OCI-LY1 (cell line): ENCODE measurements at regions not wholly inside any gene's neighbourhood (a gene's known extent, or its start where the extent isn't known, plus 50 kb on each side); places are given as distances from the start of the nearest gene placed in this dataset.

Source experiments
- H2AFZ ChIP-seq: fragments of 200-600 bp; sonication (generic), shearing (Covaris generic); 2 replicates; pipeline ENCODE4 v1.6.0; 2014; ENCODE audit warnings: antibody characterized with exemption, mild to moderate bottlenecking, low read length
- H3F3A ChIP-seq: fragments of 200-600 bp; sonication (generic), shearing (Covaris generic); 2 replicates; pipeline ENCODE4 v1.6.0; 2014; ENCODE audit warnings: mild to moderate bottlenecking, antibody characterized with exemption, low read length, moderate library complexity; ENCODE audit not compliant: insufficient read depth
- H3K27ac ChIP-seq: fragments of 200-600 bp; sonication (generic); 2 replicates; pipeline ENCODE4 v1.5.1; 2014; ENCODE audit warnings: low read length, mixed run types, mild to moderate bottlenecking, low read depth; ENCODE audit not compliant: poor library complexity, severe bottlenecking
- H3K27me3 ChIP-seq: fragments of 200-600 bp; sonication (generic); 2 replicates; pipeline ENCODE4 v1.6.0; 2014; ENCODE audit warnings: antibody characterized with exemption, mild to moderate bottlenecking, low read length, moderate library complexity; ENCODE audit not compliant: insufficient read depth
- H3K36me3 ChIP-seq: fragments of 200-600 bp; sonication (generic); 2 replicates; pipeline ENCODE4 v1.6.1; 2014; ENCODE audit warnings: mild to moderate bottlenecking, antibody characterized with exemption, low read length, moderate library complexity, mixed read lengths; ENCODE audit not compliant: insufficient read depth
- H3K4me1 ChIP-seq: fragments of 200-600 bp; sonication (generic); 2 replicates; pipeline ENCODE4 v1.5.1; 2014; ENCODE audit warnings: mild to moderate bottlenecking, low read length, moderate library complexity; ENCODE audit not compliant: insufficient read depth, severe bottlenecking
- H3K4me2 ChIP-seq: fragments of 200-600 bp; sonication (generic), shearing (Covaris generic); 2 replicates; pipeline ENCODE4 v1.6.1; 2014; ENCODE audit warnings: low read length
- H3K4me3 ChIP-seq: fragments of 200-600 bp; sonication (generic); 2 replicates; pipeline ENCODE4 v1.5.1; 2014; ENCODE audit warnings: low read length, low read depth, mild to moderate bottlenecking, mixed read lengths; ENCODE audit not compliant: poor library complexity, severe bottlenecking
- H3K79me2 ChIP-seq: fragments of 200-600 bp; shearing (Covaris generic); 2 replicates; pipeline ENCODE4 v1.6.1; 2016; ENCODE audit warnings: mixed run types, low read length, mixed read lengths; ENCODE audit not compliant: insufficient read depth
- H3K9ac ChIP-seq: fragments of 200-600 bp; sonication (generic), shearing (Covaris generic); 2 replicates; pipeline ENCODE4 v1.6.1; 2014; ENCODE audit warnings: mild to moderate bottlenecking, low read length, mixed read lengths
- H3K9me2 ChIP-seq: fragments of 200-600 bp; sonication (generic), shearing (Covaris generic); 2 replicates; pipeline ENCODE4 v1.6.1; 2014; ENCODE audit warnings: low read depth, mild to moderate bottlenecking, low read length, mixed read lengths
- H3K9me3 ChIP-seq: fragments of 200-600 bp; shearing (Covaris generic); 2 replicates; pipeline ENCODE4 v1.6.1; 2014; ENCODE audit warnings: low read length, mixed read lengths
- H4K20me1 ChIP-seq: fragments of 200-600 bp; sonication (generic), shearing (Covaris generic); 2 replicates; pipeline ENCODE4 v1.6.0; 2016; ENCODE audit warnings: mild to moderate bottlenecking, low read length; ENCODE audit not compliant: insufficient read depth
- EZH2 ChIP-seq: fragments of 200-600 bp; sonication (generic), shearing (Covaris generic); IDR thresholded peaks from 2 replicates; pipeline ENCODE4 v1.8.0; 2017; ENCODE audit warnings: borderline replicate concordance, mixed run types, mild to moderate bottlenecking, antibody characterized with exemption, low read length, moderate library complexity, mixed read lengths
- TF ChIP-seq, protein P1 (sequence below): fragments of 200-600 bp; sonication (generic), shearing (Covaris generic); IDR thresholded peaks from 2 replicates; pipeline ENCODE4 v1.5.1; 2017; ENCODE audit warnings: mild to moderate bottlenecking, antibody characterized with exemption, low read length, moderate library complexity, mixed read lengths

GRCh38 chr4:122015203-122015602 is 63.3 kb upstream of the TRPC3 start:
- no peak overlapping the region for H3K4me2 ChIP-seq
- H4K20me1 ChIP-seq: no peaks in the 10 kb centered on the region
- H3K4me3 ChIP-seq: no peak overlapping the region
- TF ChIP-seq EZH2: no peak
- TF ChIP-seq, protein P1, sequence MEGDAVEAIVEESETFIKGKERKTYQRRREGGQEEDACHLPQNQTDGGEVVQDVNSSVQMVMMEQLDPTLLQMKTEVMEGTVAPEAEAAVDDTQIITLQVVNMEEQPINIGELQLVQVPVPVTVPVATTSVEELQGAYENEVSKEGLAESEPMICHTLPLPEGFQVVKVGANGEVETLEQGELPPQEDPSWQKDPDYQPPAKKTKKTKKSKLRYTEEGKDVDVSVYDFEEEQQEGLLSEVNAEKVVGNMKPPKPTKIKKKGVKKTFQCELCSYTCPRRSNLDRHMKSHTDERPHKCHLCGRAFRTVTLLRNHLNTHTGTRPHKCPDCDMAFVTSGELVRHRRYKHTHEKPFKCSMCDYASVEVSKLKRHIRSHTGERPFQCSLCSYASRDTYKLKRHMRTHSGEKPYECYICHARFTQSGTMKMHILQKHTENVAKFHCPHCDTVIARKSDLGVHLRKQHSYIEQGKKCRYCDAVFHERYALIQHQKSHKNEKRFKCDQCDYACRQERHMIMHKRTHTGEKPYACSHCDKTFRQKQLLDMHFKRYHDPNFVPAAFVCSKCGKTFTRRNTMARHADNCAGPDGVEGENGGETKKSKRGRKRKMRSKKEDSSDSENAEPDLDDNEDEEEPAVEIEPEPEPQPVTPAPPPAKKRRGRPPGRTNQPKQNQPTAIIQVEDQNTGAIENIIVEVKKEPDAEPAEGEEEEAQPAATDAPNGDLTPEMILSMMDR: no peak
- no peaks in the 10 kb centered on the region for H3F3A ChIP-seq
- no peaks in the 10 kb centered on the region for H3K27me3 ChIP-seq
- H3K9me3 ChIP-seq: no peaks in the 10 kb centered on the region
- H3K9ac ChIP-seq: no peak overlapping the region
- no peaks in the 10 kb centered on the region for H3K4me1 ChIP-seq
- H3K9me2 ChIP-seq: no peaks in the 10 kb centered on the region
- no peaks in the 10 kb centered on the region for H3K36me3 ChIP-seq
- no peak overlapping the region for H2AFZ ChIP-seq
- no peaks in the 10 kb centered on the region for H3K79me2 ChIP-seq
- H3K27ac ChIP-seq: no peak overlapping the region

- no peaks in the 10 kb centered on the region for H3K79me2 ChIP-seq
Observed at GRCh38 chr4:122012735-122013134, 60.9 kb upstream of the TRPC3 start.

GRCh38 chr4:122010610-122011009 is 58.8 kb upstream of the TRPC3 start:
- Histone ChIP-seq H3K27ac (no peak overlapping the region), H4K20me1 (no peaks in the 10 kb centered on the region), H3K9ac (no peak overlapping the region), H3K4me1 (no peaks in the 10 kb centered on the region), H3K9me2 (no peaks in the 10 kb centered on the region), H3K79me2 (no peaks in the 10 kb centered on the region), H3K27me3 (no peaks in the 10 kb centered on the region), H3F3A (no peaks in the 10 kb centered on the region), H3K9me3 (no peaks in the 10 kb centered on the region), H3K36me3 (no peaks in the 10 kb centered on the region), H3K4me3 (no peak overlapping the region), H2AFZ (no peak overlapping the region), H3K4me2 (no peak overlapping the region)
- no peak for TF ChIP-seq EZH2
- TF ChIP-seq, protein P1: no peak

More at GRCh38 chr4:122012735-122013134, 60.9 kb upstream of the TRPC3 start:
- TF ChIP-seq EZH2: no peak
- TF ChIP-seq, protein P1: no peak
- H3K27me3 ChIP-seq: no peaks in the 10 kb centered on the region
- no peak overlapping the region for H3K4me2 ChIP-seq
- H3K9me3 ChIP-seq: no peaks in the 10 kb centered on the region
- no peaks in the 10 kb centered on the region for H3K9me2 ChIP-seq
- no peak overlapping the region for H3K27ac ChIP-seq
- no peak overlapping the region for H3K9ac ChIP-seq
- H3F3A ChIP-seq: no peaks in the 10 kb centered on the region
- no peaks in the 10 kb centered on the region for H4K20me1 ChIP-seq
- no peaks in the 10 kb centered on the region for H3K36me3 ChIP-seq
- H3K4me1 ChIP-seq: no peaks in the 10 kb centered on the region
- H2AFZ ChIP-seq: no peak overlapping the region
- no peak overlapping the region for H3K4me3 ChIP-seq
